C4-2B (cell line): ENCODE measurements at regions not wholly inside any gene's neighbourhood (a gene's known extent, or its start where the extent isn't known, plus 50 kb on each side); places are given as distances from the start of the nearest gene placed in this dataset.

ENCODE experiments used
- ZFX ChIP-seq: fragments of 450-650 bp; IDR thresholded peaks from 2 replicates; pipeline ENCODE4 v1.6.1; 2017
- TF ChIP-seq, protein P1 (sequence below): fragments of 450-650 bp; conservative IDR thresholded peaks from 2 replicates; pipeline ENCODE4 v1.5.1; 2017; ENCODE audit warnings: mild to moderate bottlenecking

- TF ChIP-seq, protein P1, sequence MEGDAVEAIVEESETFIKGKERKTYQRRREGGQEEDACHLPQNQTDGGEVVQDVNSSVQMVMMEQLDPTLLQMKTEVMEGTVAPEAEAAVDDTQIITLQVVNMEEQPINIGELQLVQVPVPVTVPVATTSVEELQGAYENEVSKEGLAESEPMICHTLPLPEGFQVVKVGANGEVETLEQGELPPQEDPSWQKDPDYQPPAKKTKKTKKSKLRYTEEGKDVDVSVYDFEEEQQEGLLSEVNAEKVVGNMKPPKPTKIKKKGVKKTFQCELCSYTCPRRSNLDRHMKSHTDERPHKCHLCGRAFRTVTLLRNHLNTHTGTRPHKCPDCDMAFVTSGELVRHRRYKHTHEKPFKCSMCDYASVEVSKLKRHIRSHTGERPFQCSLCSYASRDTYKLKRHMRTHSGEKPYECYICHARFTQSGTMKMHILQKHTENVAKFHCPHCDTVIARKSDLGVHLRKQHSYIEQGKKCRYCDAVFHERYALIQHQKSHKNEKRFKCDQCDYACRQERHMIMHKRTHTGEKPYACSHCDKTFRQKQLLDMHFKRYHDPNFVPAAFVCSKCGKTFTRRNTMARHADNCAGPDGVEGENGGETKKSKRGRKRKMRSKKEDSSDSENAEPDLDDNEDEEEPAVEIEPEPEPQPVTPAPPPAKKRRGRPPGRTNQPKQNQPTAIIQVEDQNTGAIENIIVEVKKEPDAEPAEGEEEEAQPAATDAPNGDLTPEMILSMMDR = no peak
- TF ChIP-seq ZFX = no peak
Observed at GRCh38 chr2:236671896-236672562, 102.4 kb downstream of the ACKR3 start.
